Astrocyte of the cerebellum (primary cell): ENCODE measurements at regions not wholly inside any gene's neighbourhood (a gene's known extent, or its start where the extent isn't known, plus 50 kb on each side); places are given as distances from the start of the nearest gene placed in this dataset.
A peak's percentile ranks its signal among the peaks of the same experiment; 100 is the strongest.

Experiments used
- DNase-seq: peaks from one replicate; pipeline ENCODE4 v3.0.0-alpha.2; 2011; ENCODE audit warnings: low read depth
- H3K4me3 ChIP-seq: 2 replicates; pipeline ENCODE4 v1.5.1; 2011; ENCODE audit warnings: mild to moderate bottlenecking, low read depth, low read length, moderate library complexity
- CTCF ChIP-seq: IDR thresholded peaks from 2 replicates; pipeline ENCODE4 v1.5.1; 2012; ENCODE audit warnings: low read length, low read depth, moderate library complexity, mild to moderate bottlenecking; ENCODE audit errors: missing control alignments
- in situ Hi-C: cut with HindIII; loops from 2 replicates; pipeline ENCODE4 v1.10.0; 2017; ENCODE audit warnings: low sequenced_read_pairs

GRCh38 chr13:74450525-74450845, 316.3 kb upstream of the KLF12 start:
- no peak for TF ChIP-seq CTCF
- in situ Hi-C loops: no loop called here
- no peak overlapping the region for H3K4me3 ChIP-seq
- DNase-seq: no peak

- H3K4me3 ChIP-seq: no peak overlapping the region
- TF ChIP-seq CTCF: no peak
- no peak for DNase-seq
- in situ Hi-C loops: no loop called here
These were observed 315.8 kb upstream of the KLF12 start for GRCh38 chr13:74449811-74450524.

- in situ Hi-C loops: no loop called here
- no peak for DNase-seq
These were observed 310.8 kb upstream of the KLF12 start for GRCh38 chr13:74444864-74445479.

GRCh38 chr13:74444161-74444571, 310.0 kb upstream of the KLF12 start:
- no peak for TF ChIP-seq CTCF
- peak; percentile 34 for DNase-seq
- in situ Hi-C loops: no loop called here
- no peak overlapping the region for H3K4me3 ChIP-seq

More at GRCh38 chr13:74444864-74445479, 310.8 kb upstream of the KLF12 start:
- no peak overlapping the region for H3K4me3 ChIP-seq
- TF ChIP-seq CTCF: no peak

GRCh38 chr13:74443631-74444030, 309.4 kb upstream of the KLF12 start:
- no peak overlapping the region for H3K4me3 ChIP-seq
- in situ Hi-C loops: no loop called here
- TF ChIP-seq CTCF: no peak
- peak; percentile 91 for DNase-seq

- in situ Hi-C loops: no loop called here
- no peak overlapping the region for H3K4me3 ChIP-seq
- TF ChIP-seq CTCF: no peak
- no peak for DNase-seq
These were observed 308.5 kb upstream of the KLF12 start for GRCh38 chr13:74442751-74443150.

GRCh38 chr13:74438901-74439300, 304.7 kb upstream of the KLF12 start:
- no peak for TF ChIP-seq CTCF
- DNase-seq: no peak
- H3K4me3 ChIP-seq: no peak overlapping the region
- in situ Hi-C loops: no loop called here
